Spleen (tissue), 11 donors: ENCODE measurements at regions not wholly inside any gene's neighbourhood (a gene's known extent, or its start where the extent isn't known, plus 50 kb on each side); places are given as distances from the start of the nearest gene placed in this dataset.
"Not testable (repeated sequence)": the region's sequence is repeated elsewhere in the genome, so short reads cannot be mapped to it uniquely, and the experiment has no call there.

Experiments
- DNase-seq: peaks from one replicate; pipeline ENCODE4 v3.0.0-alpha.2; 2020
- H3K27ac ChIP-seq, 8 donors: fragments of 200-600 bp; sonication (generic) in 7 of 8; 1 replicate in 4 of 8; 2 replicates in 4 of 8; pipeline versions ENCODE4 v1.5.0 to v1.8.0; 2016 to 2021; ENCODE audit warnings: inconsistent platforms in 4 of 8, mild to moderate bottlenecking in 4 of 8, moderate library complexity in 1 of 8
- H3K27me3 ChIP-seq, 7 donors: fragments of 200-600 bp; sonication (generic) in 6 of 7; replicated peaks in 1 of 7; 1 replicate in 4 of 7; 2 replicates in 3 of 7; pipeline versions ENCODE4 v1.5.0 to v1.8.0; 2016 to 2021; ENCODE audit warnings: inconsistent platforms in 3 of 7, mild to moderate bottlenecking in 1 of 7
- H3K36me3 ChIP-seq, 6 donors: fragments of 200-600 bp; sonication (generic) in 5 of 6; 1 replicate in 4 of 6; 2 replicates in 2 of 6; pipeline versions ENCODE4 v1.5.0 to v1.8.0; 2016 to 2021; ENCODE audit warnings: inconsistent platforms in 2 of 6
- H3K4me1 ChIP-seq, 6 donors: fragments of 200-600 bp; sonication (generic) in 5 of 6; 1 replicate in 3 of 6; 2 replicates in 3 of 6; pipeline versions ENCODE4 v1.5.0 to v1.8.0; 2016 to 2021; ENCODE audit warnings: inconsistent platforms in 3 of 6
- H3K4me3 ChIP-seq, 8 donors: fragments of 200-600 bp; sonication (generic) in 7 of 8; 1 replicate in 4 of 8; 2 replicates in 4 of 8; pipeline versions ENCODE4 v1.5.0 to v1.8.0; 2016 to 2021; ENCODE audit warnings: inconsistent platforms in 4 of 8, mild to moderate bottlenecking in 4 of 8, moderate library complexity in 2 of 8
- H3K9me3 ChIP-seq, 8 donors: fragments of 200-600 bp; sonication (generic) in 7 of 8; 1 replicate in 4 of 8; 2 replicates in 4 of 8; pipeline versions ENCODE4 v1.5.0 to v1.8.0; 2016 to 2021; ENCODE audit warnings: inconsistent platforms in 4 of 8
- CTCF ChIP-seq, 11 experiments: fragments of 200-600 bp in 7 of 11; fragments of 450-650 bp in 4 of 11; sonication (generic) in 4 of 11; IDR thresholded peaks in 8 of 11; conservative IDR thresholded peaks in 3 of 11; 1 replicate in 7 of 11; 2 replicates in 4 of 11; pipeline versions ENCODE4 v1.4.0 to v1.8.0; 2016 to 2021; ENCODE audit warnings: antibody characterized with exemption in 11 of 11, inconsistent platforms in 4 of 11, mild to moderate bottlenecking in 1 of 11
- POLR2A ChIP-seq, 3 donors: fragments of 450-650 bp; IDR thresholded peaks; one replicate each; pipeline ENCODE4 v1.5.1; 2017; ENCODE audit warnings: antibody characterized with exemption in 3 of 3, mild to moderate bottlenecking in 1 of 3
- POLR2AphosphoS5 ChIP-seq, 3 donors: sonication (generic); formaldehyde crosslinking; IDR thresholded peaks; one replicate each; pipeline ENCODE4 v1.5.1; 2017; ENCODE audit warnings: antibody characterized with exemption in 3 of 3
- WGBS, 5 donors: extraction: QIAGEN DNeasy Blood & Tissue Kit in 3 of 5; methylation state at CpG; one replicate each; pipeline versions ENCODE4 v1.1.5 to v1.1.7; 2013 to 2018; 5-methylcytosine and 5-hydroxymethylcytosine counted together
- intact Hi-C: fragments of 100-400 bp; cut with DNase I; formaldehyde crosslinking; loops from one replicate; pipeline ENCODE4 v1.15.0; 2023; ENCODE audit warnings: low total_unique reads
- donor health status: healthy with polysubstance abuse.
- donor health status: DM: no; HTN: no; CAD: no; lungs with moderate emphysema.
- donor health status: DM: no; HTN: no; CAD: no.
- donor health status: Bipolar disorder and iron deficiency.
- donor health status: healthy.
- donor health status: DM: no; HTN: no; CAD: no.
- donor health status: DM: yes; HTN: yes; CAD: no.

- Histone ChIP-seq H3K36me3 (no peaks in the 10 kb centered on the region), H3K27ac (no peak overlapping the region), H3K27me3 (no peaks in the 10 kb centered on the region), H3K4me3 (no peak overlapping the region), H3K9me3 (peaks cover 0 to 11% (median 0%) of the 10 kb centered on the region in 8 donors), H3K4me1 (no peaks in the 10 kb centered on the region)
- intact Hi-C loops, result no loop called here
- TF ChIP-seq CTCF (IDR thresholded peaks at IDR 0.05 in 8 of 11, conservative IDR thresholded peaks at IDR 0.05 in 3 of 11) (no peak), POLR2AphosphoS5 (IDR thresholded peaks at IDR 0.05) (no peak), POLR2A (IDR thresholded peaks at IDR 0.05) (no peak)
- 49 to 61% (median 55%) methylated on average over 1 of the region's 1 CpG for WGBS, 5 donors
- no peak for DNase-seq
Observed at GRCh38 chr5:122661496-122662180, 113.2 kb upstream of the SNX2 start.

GRCh38 chr5:122665051-122665450 is 109.8 kb upstream of the SNX2 start:
- intact Hi-C loops, result no loop called here
- no peaks in the 10 kb centered on the region for H3K36me3 ChIP-seq
- no peaks in the 10 kb centered on the region for H3K4me1 ChIP-seq
- H3K9me3 ChIP-seq, result peaks cover 0 to 17% (median 0%) of the 10 kb centered on the region in 8 donors
- no peak overlapping the region for H3K4me3 ChIP-seq
- DNase-seq, result no peak
- no peak overlapping the region for H3K27ac ChIP-seq
- TF ChIP-seq CTCF (IDR thresholded peaks at IDR 0.05 in 8 of 11, conservative IDR thresholded peaks at IDR 0.05 in 3 of 11) (no peak), POLR2A (IDR thresholded peaks at IDR 0.05) (no peak), POLR2AphosphoS5 (IDR thresholded peaks at IDR 0.05) (no peak)
- H3K27me3 ChIP-seq, result no peaks in the 10 kb centered on the region

- H3K27ac ChIP-seq, result no peak overlapping the region
- no peak overlapping the region for H3K4me3 ChIP-seq
- H3K36me3 ChIP-seq, result no peaks in the 10 kb centered on the region
- WGBS, 5 donors, result 43 to 70% (median 55%) methylated on average over 2 of the region's 2 CpGs
- peaks cover 0 to 12% (median 0%) of the 10 kb centered on the region in 8 donors for H3K9me3 ChIP-seq
- H3K27me3 ChIP-seq, result no peaks in the 10 kb centered on the region
- no peaks in the 10 kb centered on the region for H3K4me1 ChIP-seq
- no peak for DNase-seq
- TF ChIP-seq POLR2A (IDR thresholded peaks at IDR 0.05) (no peak), CTCF (IDR thresholded peaks at IDR 0.05 in 8 of 11, conservative IDR thresholded peaks at IDR 0.05 in 3 of 11) (no peak), POLR2AphosphoS5 (IDR thresholded peaks at IDR 0.05) (no peak)
- intact Hi-C loops, result no loop called here
Observed at GRCh38 chr5:122668552-122668951, 106.3 kb upstream of the SNX2 start.

- H3K4me3 ChIP-seq, H3K27me3 ChIP-seq, H3K36me3 ChIP-seq, H3K27ac ChIP-seq, H3K4me1 ChIP-seq, intact Hi-C loops, DNase-seq: not testable (repeated sequence)
- peaks cover 0 to 12% (median 0%) of the 10 kb centered on the region in 8 donors for H3K9me3 ChIP-seq
- 38 to 97% (median 87%) methylated on average over 1 of the region's 1 CpG for WGBS, 5 donors
Observed at GRCh38 chr5:122669709-122670108, 105.2 kb upstream of the SNX2 start.
